H1 (cell line): ENCODE measurements at regions not wholly inside any gene's neighbourhood (a gene's known extent, or its start where the extent isn't known, plus 50 kb on each side); places are given as distances from the start of the nearest gene placed in this dataset.
A peak's percentile ranks its signal among the peaks of the same experiment; 100 is the strongest.

ENCODE experiments used
- CTCF ChIA-PET: fragments of 300-600 bp; sonication (Branson Sonifier 250); formaldehyde crosslinking; loops from one replicate; lab custom pipeline; 2021; ENCODE audit not compliant: partially characterized antibody; lab: Charles Lee
- POLR2A ChIA-PET: fragments of 300-600 bp; sonication (Branson Sonifier 250); formaldehyde crosslinking; loops from one replicate; lab custom pipeline; 2021; ENCODE audit warnings: inconsistent platforms; ENCODE audit not compliant: partially characterized antibody; lab: Charles Lee
- DNase-seq, 2 experiments: peaks; one replicate each; pipeline versions ENCODE4 v3.0.0 to v3.0.0-alpha.2; 2010 to 2022; ENCODE audit warnings: low spot score in 2 of 2, low read depth in 1 of 2, mixed read lengths in 1 of 2
- FAIRE-seq: peaks from 2 replicates; lab custom pipeline; 2011; peaks lifted over from hg19 to GRCh38; lab: Jason Lieb, UNC
- H2AFZ ChIP-seq: 2 replicates; pipeline ENCODE4 v1.8.1; 2012; ENCODE audit warnings: low read length, inconsistent platforms
- H2AK5ac ChIP-seq: 2 replicates; pipeline ENCODE4 v1.6.1; 2013; ENCODE audit warnings: low read depth, low read length
- H2BK120ac ChIP-seq: replicated peaks from 2 replicates; pipeline ENCODE3; 2013; ENCODE audit warnings: low read depth, low read length, inconsistent platforms
- H2BK12ac ChIP-seq: 2 replicates; pipeline ENCODE4 v1.6.1; 2013; ENCODE audit warnings: low read depth, low read length
- H2BK15ac ChIP-seq: 2 replicates; pipeline ENCODE4 v1.6.1; 2013; ENCODE audit warnings: low read length
- H2BK20ac ChIP-seq: 2 replicates; pipeline ENCODE4 v1.6.1; 2013; ENCODE audit warnings: low read length
- H2BK5ac ChIP-seq: 2 replicates; pipeline ENCODE4 v1.6.1; 2013; ENCODE audit warnings: low read depth, low read length
- H3K14ac ChIP-seq: 2 replicates; pipeline ENCODE4 v1.6.1; 2013; ENCODE audit warnings: inconsistent platforms; ENCODE audit not compliant: insufficient read length
- H3K18ac ChIP-seq: 2 replicates; pipeline ENCODE4 v1.6.1; 2013; ENCODE audit warnings: low read length; ENCODE audit errors: extremely low read depth
- H3K23ac ChIP-seq: 2 replicates; pipeline ENCODE4 v1.6.1; 2013; ENCODE audit warnings: inconsistent platforms; ENCODE audit not compliant: insufficient read length
- H3K23me2 ChIP-seq: 2 replicates; pipeline ENCODE4 v1.6.1; 2013; ENCODE audit warnings: low read depth, low read length
- H3K27ac ChIP-seq: 2 replicates; pipeline ENCODE4 v1.6.1; 2011; ENCODE audit warnings: low read depth, low read length, inconsistent platforms
- H3K27me3 ChIP-seq, 4 experiments: replicated peaks in 1 of 4; 1 replicate in 1 of 4; 2 replicates in 3 of 4; pipeline versions ENCODE4 v1.6.1 to v1.8.1; 2011 to 2013; ENCODE audit warnings: low read length in 3 of 4, mild to moderate bottlenecking in 3 of 4, inconsistent platforms in 2 of 4, mixed read lengths in 2 of 4, moderate library complexity in 1 of 4; ENCODE audit not compliant: control insufficient read depth in 3 of 4, insufficient read depth in 3 of 4; ENCODE audit errors: extremely low read depth in 1 of 4
- H3K36me3 ChIP-seq, 4 experiments: 2 replicates each; pipeline versions ENCODE4 v1.6.1 to v1.8.1; 2011 to 2013; ENCODE audit warnings: mild to moderate bottlenecking in 4 of 4, low read length in 3 of 4, moderate library complexity in 2 of 4, control low read depth in 1 of 4, inconsistent platforms in 1 of 4; ENCODE audit not compliant: insufficient read depth in 4 of 4, control insufficient read depth in 2 of 4
- H3K4ac ChIP-seq: replicated peaks from 2 replicates; pipeline ENCODE3; 2013; ENCODE audit warnings: low read length, low read depth, mixed read lengths, inconsistent platforms; ENCODE audit not compliant: insufficient read length
- H3K4me1 ChIP-seq, 4 experiments: replicated peaks in 1 of 4; 1 replicate in 1 of 4; 2 replicates in 3 of 4; pipeline versions ENCODE4 v1.6.1 to v1.8.1; 2011 to 2013; ENCODE audit warnings: low read length in 3 of 4, inconsistent platforms in 2 of 4, mixed read lengths in 1 of 4; ENCODE audit not compliant: insufficient read depth in 4 of 4, control insufficient read depth in 3 of 4
- H3K4me2 ChIP-seq, 2 experiments: 2 replicates each; pipeline versions ENCODE4 v1.6.1 to v1.8.1; 2011 to 2013; ENCODE audit warnings: low read depth in 2 of 2, low read length in 2 of 2, control low read depth in 1 of 2, inconsistent platforms in 1 of 2, mild to moderate bottlenecking in 1 of 2; ENCODE audit not compliant: insufficient read depth in 1 of 2
- H3K4me3 ChIP-seq, 4 experiments: fragments of 200-600, 300-600 bp in 1 of 4; sonication (generic), shearing (Covaris generic), sonication (Bioruptor Twin) in 1 of 4; 2 replicates each; pipeline versions ENCODE4 v1.5.1 to v1.8.1; 2011 to 2016; ENCODE audit warnings: low read length in 4 of 4, low read depth in 3 of 4, control low read depth in 2 of 4, inconsistent platforms in 2 of 4, mild to moderate bottlenecking in 2 of 4, mixed read lengths in 1 of 4, moderate library complexity in 1 of 4; ENCODE audit not compliant: insufficient read depth in 2 of 4; ENCODE audit errors: extremely low read depth in 1 of 4
- H3K56ac ChIP-seq: replicated peaks from 2 replicates; pipeline ENCODE3; 2013; ENCODE audit warnings: low read depth, mild to moderate bottlenecking, mixed read lengths, low read length, inconsistent platforms; ENCODE audit not compliant: insufficient read length
- H3K79me1 ChIP-seq: 2 replicates; pipeline ENCODE4 v1.6.1; 2013; ENCODE audit warnings: low read depth, low read length, control low read depth
- H3K79me2 ChIP-seq, 2 experiments: 2 replicates each; pipeline versions ENCODE4 v1.6.1 to v1.8.1; 2012 to 2013; ENCODE audit warnings: low read length in 2 of 2, mild to moderate bottlenecking in 2 of 2, inconsistent platforms in 1 of 2; ENCODE audit not compliant: insufficient read depth in 2 of 2, control insufficient read depth in 1 of 2
- H3K9ac ChIP-seq, 4 experiments: replicated peaks in 1 of 4; 1 replicate in 1 of 4; 2 replicates in 3 of 4; pipeline versions ENCODE4 v1.6.1 to v1.8.1; 2011 to 2013; ENCODE audit warnings: low read depth in 3 of 4, low read length in 3 of 4, control low read depth in 2 of 4, mild to moderate bottlenecking in 2 of 4, moderate library complexity in 2 of 4, inconsistent platforms in 1 of 4; ENCODE audit errors: extremely low read depth in 1 of 4
- H3K9me3 ChIP-seq, 2 experiments: 2 replicates each; pipeline versions ENCODE4 v1.6.1 to v1.8.1; 2012 to 2013; ENCODE audit warnings: mild to moderate bottlenecking in 2 of 2, moderate library complexity in 2 of 2, control low read depth in 1 of 2, inconsistent platforms in 1 of 2, low read depth in 1 of 2, low read length in 1 of 2, mixed read lengths in 1 of 2; ENCODE audit not compliant: insufficient read depth in 2 of 2
- H4K20me1 ChIP-seq, 2 experiments: replicated peaks in 1 of 2; 2 replicates each; pipeline versions ENCODE3 to v1.8.1; 2011 to 2013; ENCODE audit warnings: inconsistent platforms in 2 of 2, low read length in 2 of 2, mild to moderate bottlenecking in 1 of 2; ENCODE audit not compliant: insufficient read depth in 2 of 2, control insufficient read depth in 1 of 2
- H4K5ac ChIP-seq: 2 replicates; pipeline ENCODE4 v1.6.1; 2013; ENCODE audit warnings: low read length, low read depth, mixed read lengths, inconsistent platforms; ENCODE audit not compliant: insufficient read length
- H4K8ac ChIP-seq: 2 replicates; pipeline ENCODE4 v1.8.0; 2013; ENCODE audit warnings: mild to moderate bottlenecking, moderate library complexity, low read length, inconsistent platforms; ENCODE audit not compliant: insufficient read depth; ENCODE audit errors: extremely low read depth
- H4K91ac ChIP-seq: replicated peaks from 2 replicates; pipeline ENCODE3; 2013; ENCODE audit warnings: low read length, mixed read lengths, inconsistent platforms; ENCODE audit not compliant: insufficient read length
- CTCF ChIP-seq, 3 experiments: IDR thresholded peaks; 1 replicate in 2 of 3; 2 replicates in 1 of 3; pipeline versions ENCODE4 v1.5.1 to v1.6.1; 2011; ENCODE audit warnings: low read length in 3 of 3, mild to moderate bottlenecking in 3 of 3, inconsistent platforms in 2 of 3, low read depth in 1 of 3, moderate library complexity in 1 of 3; ENCODE audit not compliant: insufficient read depth in 1 of 3; ENCODE audit errors: control extremely low read depth in 1 of 3
- POLR2A ChIP-seq, 2 experiments: IDR thresholded peaks; 1 replicate in 1 of 2; 2 replicates in 1 of 2; pipeline ENCODE4 v1.6.1; 2011; ENCODE audit warnings: low read depth in 2 of 2, low read length in 2 of 2, mild to moderate bottlenecking in 2 of 2; ENCODE audit errors: control extremely low read depth in 1 of 2
- RAD21 ChIP-seq, 2 experiments: IDR thresholded peaks in 1 of 2; conservative IDR thresholded peaks in 1 of 2; 2 replicates each; pipeline ENCODE4 v1.6.1; 2011; ENCODE audit warnings: low read depth in 2 of 2, low read length in 2 of 2, improper control_type of control experiment in 1 of 2, inconsistent platforms in 1 of 2, mild to moderate bottlenecking in 1 of 2, moderate library complexity in 1 of 2
- SP2 ChIP-seq: IDR thresholded peaks from 2 replicates; pipeline ENCODE4 v1.6.1; 2012; ENCODE audit warnings: mild to moderate bottlenecking, low read length, inconsistent platforms
- WGBS, 2 experiments: shearing (Covaris generic) in 1 of 2; methylation state at CpG; one replicate each; pipeline versions ENCODE4 v1.1.6 to v1.1.7; 2013 to 2015; ENCODE audit warnings: low lambda C conversion rate in 2 of 2, mixed read lengths in 2 of 2, inconsistent platforms in 1 of 2, low coverage in 1 of 2, missing lambda C conversion rate in 1 of 2; ENCODE audit not compliant: insufficient replicate concordance in 2 of 2, insufficient coverage in 1 of 2, insufficient read length in 1 of 2; ENCODE audit errors: extremely low coverage in 1 of 2, missing lambda C conversion rate in 1 of 2; 5-methylcytosine and 5-hydroxymethylcytosine counted together

GRCh38 chr20:19839053-19839452 is 81.0 kb downstream of the RIN2 start:
- H3K18ac ChIP-seq = no peak overlapping the region
- no peak overlapping the region for H2BK120ac ChIP-seq
- H3K27me3 ChIP-seq = no peaks in the 10 kb centered on the region
- no peak overlapping the region for H3K4me2 ChIP-seq
- 0 out of 2 replicates have a peak overlapping the region, but pooled peaks have one; percentile 8 for H2BK5ac ChIP-seq
- H3K79me2 ChIP-seq = no peaks in the 10 kb centered on the region
- WGBS, 2 experiments = 92% methylated on average over 9 of the region's 9 CpGs; no CpG with 5 or more reads in 1 of the 2 experiments
- H2BK12ac ChIP-seq = no peak overlapping the region
- H2BK15ac ChIP-seq = no peak overlapping the region
- ChIA-PET CTCF (interaction anchor here (0.7 to 1.4 kb wide), 3 partner anchors 11 to 159 kb away, joined by 3 to 5 read pairs (median 3); no protein-coding TSS in a partner anchor), POLR2A (interaction anchor here (0.5 to 1.7 kb wide), 2 partner anchors 86 to 96 kb away, joined by 3 to 5 read pairs; no protein-coding TSS in a partner anchor)
- no peak overlapping the region; the same call in 1 of the 2 replicates for H2AFZ ChIP-seq
- no peak for FAIRE-seq
- H2BK20ac ChIP-seq = no peak overlapping the region
- no peaks in the 10 kb centered on the region for H3K4me1 ChIP-seq
- no peak overlapping the region for H3K9ac ChIP-seq
- no peaks in the 10 kb centered on the region for H3K23me2 ChIP-seq
- no peak overlapping the region for H3K14ac ChIP-seq
- H4K20me1 ChIP-seq = no peaks in the 10 kb centered on the region
- no peak overlapping the region for H4K5ac ChIP-seq
- no peak overlapping the region for H4K91ac ChIP-seq
- no peak overlapping the region for H3K56ac ChIP-seq
- H3K23ac ChIP-seq = no peak overlapping the region
- no peaks in the 10 kb centered on the region for H3K9me3 ChIP-seq
- TF ChIP-seq RAD21 (IDR thresholded peaks at IDR 0.05 in 1 of 2, conservative IDR thresholded peaks at IDR 0.05 in 1 of 2; ENCODE audit: low read depth in 2 of 2, low read length in 2 of 2) (peak in 1 of 2 experiments; percentile 4; a peak in 1 of 4 replicates), CTCF (IDR thresholded peaks at IDR 0.05; ENCODE audit: control extremely low read depth in 1 of 3, insufficient read depth in 1 of 3, low read depth in 1 of 3, low read length in 3 of 3) (peak in 1 of 3 experiments; percentile 4; a peak in 1 of 4 replicates), POLR2A (IDR thresholded peaks at IDR 0.05; ENCODE audit: control extremely low read depth in 1 of 2, low read depth in 2 of 2, low read length in 2 of 2) (no peak), SP2 (no peak)
- H3K4me3 ChIP-seq = no peak overlapping the region
- no peak overlapping the region for H3K4ac ChIP-seq
- no peak overlapping the region for H3K27ac ChIP-seq
- no peaks in the 10 kb centered on the region for H3K36me3 ChIP-seq
- H2AK5ac ChIP-seq = no peak overlapping the region
- DNase-seq = no peak
- H4K8ac ChIP-seq = no peak overlapping the region
- H3K79me1 ChIP-seq = no peaks in the 10 kb centered on the region
